IgD-negative memory B cell (primary cell): ENCODE measurements at regions not wholly inside any gene's neighbourhood (a gene's known extent, or its start where the extent isn't known, plus 50 kb on each side); places are given as distances from the start of the nearest gene placed in this dataset.
"Not testable (repeated sequence)": the region's sequence is repeated elsewhere in the genome, so short reads cannot be mapped to it uniquely, and the experiment has no call there.

Experiments used
- H3K27ac Mint-ChIP-seq, 3 donors: one replicate each; pipeline ENCODE4 v1.8.0; 2020 to 2022; ENCODE audit warnings: mild to moderate bottlenecking in 3 of 3, mixed read lengths in 3 of 3, moderate library complexity in 1 of 3
- H3K27me3 Mint-ChIP-seq: one replicate; pipeline ENCODE4 v1.8.0; 2021; ENCODE audit warnings: mixed read lengths
- H3K36me3 Mint-ChIP-seq: one replicate; pipeline ENCODE4 v1.8.0; 2020; ENCODE audit warnings: mild to moderate bottlenecking, mixed read lengths
- H3K4me1 Mint-ChIP-seq, 3 donors: one replicate each; pipeline ENCODE4 v1.8.0; 2020 to 2022; ENCODE audit warnings: mixed read lengths in 3 of 3, mild to moderate bottlenecking in 1 of 3
- H3K4me3 Mint-ChIP-seq, 4 donors: one replicate each; pipeline ENCODE4 v1.8.0; 2020 to 2022; ENCODE audit warnings: mild to moderate bottlenecking in 4 of 4, mixed read lengths in 4 of 4, moderate library complexity in 3 of 4
- H3K9me3 Mint-ChIP-seq, 3 donors: one replicate each; pipeline ENCODE4 v1.8.0; 2020 to 2021; ENCODE audit warnings: mixed read lengths in 3 of 3, mild to moderate bottlenecking in 1 of 3

DNA sequence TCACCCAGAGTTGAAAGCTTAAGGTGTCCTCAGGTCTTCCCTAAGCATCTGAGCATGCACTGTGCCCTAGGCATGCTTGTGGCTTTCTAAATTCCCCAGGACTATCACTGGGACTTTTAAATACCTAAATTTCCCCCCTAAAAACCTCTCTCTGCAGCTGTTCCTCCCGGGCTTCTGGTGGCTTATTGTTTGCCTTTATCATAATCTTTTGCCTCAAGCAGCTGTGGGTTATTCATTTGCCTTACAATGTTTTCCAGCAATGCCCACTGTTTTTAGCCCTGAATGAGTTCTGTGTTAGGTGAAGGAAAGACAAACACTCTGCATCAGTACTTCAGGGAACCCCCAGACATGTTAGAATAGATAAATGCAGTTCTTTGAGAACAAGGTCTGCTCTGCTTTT lies 455.0 kb downstream of the ZIC3 start:
- no peaks in the 10 kb centered on the region for H3K9me3 Mint-ChIP-seq
- no peaks in the 10 kb centered on the region for H3K27me3 Mint-ChIP-seq
- no peak overlapping the region for H3K27ac Mint-ChIP-seq
- H3K36me3 Mint-ChIP-seq, result no peaks in the 10 kb centered on the region
- no peak overlapping the region for H3K4me3 Mint-ChIP-seq
- no peaks in the 10 kb centered on the region for H3K4me1 Mint-ChIP-seq

DNA sequence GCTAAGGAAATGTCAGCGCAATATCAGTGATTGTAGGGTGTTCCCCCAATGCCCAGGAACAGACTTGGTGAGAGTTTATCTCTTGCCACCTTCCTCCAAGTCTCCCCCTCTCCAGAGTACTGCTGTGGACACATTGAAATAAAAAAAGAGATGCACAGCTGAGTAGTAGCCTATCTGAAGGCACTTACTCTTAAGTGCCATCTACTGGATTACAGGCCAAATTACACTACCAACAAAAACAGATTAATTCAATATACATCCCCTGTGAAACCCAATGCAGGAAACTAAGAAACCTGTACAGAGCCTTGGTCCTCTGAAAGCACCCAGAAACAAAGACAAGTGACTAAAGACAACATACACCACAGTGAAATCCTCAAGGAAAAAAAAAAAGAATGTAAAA lies 460.3 kb downstream of the ZIC3 start:
- H3K4me1 Mint-ChIP-seq, result no peaks in the 10 kb centered on the region
- H3K27me3 Mint-ChIP-seq, result no peaks in the 10 kb centered on the region
- no peak overlapping the region for H3K4me3 Mint-ChIP-seq
- H3K27ac Mint-ChIP-seq, result no peak overlapping the region
- H3K9me3 Mint-ChIP-seq, result no peaks in the 10 kb centered on the region
- no peaks in the 10 kb centered on the region for H3K36me3 Mint-ChIP-seq

DNA sequence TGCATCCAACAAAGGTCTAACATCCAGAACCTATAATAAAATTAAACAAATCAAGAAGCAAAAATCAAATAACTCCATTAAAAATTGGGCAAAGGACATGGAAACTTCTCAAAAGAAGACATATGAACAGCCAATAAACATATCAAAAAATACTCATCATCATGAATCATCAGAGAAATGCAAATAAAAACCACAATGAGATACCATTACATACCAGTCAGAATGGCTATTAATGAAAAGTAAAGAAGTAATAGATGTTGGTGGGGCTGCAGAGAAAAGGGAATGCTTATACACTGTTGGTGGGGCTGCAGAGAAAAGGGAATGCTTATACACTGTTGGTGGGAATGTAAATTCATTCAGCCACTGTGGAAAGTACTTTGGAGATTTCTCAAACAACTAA lies 465.8 kb downstream of the ZIC3 start:
- H3K27ac Mint-ChIP-seq, result no peak overlapping the region
- H3K9me3 Mint-ChIP-seq, result no peaks in the 10 kb centered on the region
- peaks cover 3% of the 10 kb centered on the region for H3K27me3 Mint-ChIP-seq
- no peak overlapping the region for H3K4me3 Mint-ChIP-seq
- no peaks in the 10 kb centered on the region for H3K36me3 Mint-ChIP-seq
- H3K4me1 Mint-ChIP-seq, result peaks cover 0 to 2% (median 0%) of the 10 kb centered on the region in 3 donors

DNA sequence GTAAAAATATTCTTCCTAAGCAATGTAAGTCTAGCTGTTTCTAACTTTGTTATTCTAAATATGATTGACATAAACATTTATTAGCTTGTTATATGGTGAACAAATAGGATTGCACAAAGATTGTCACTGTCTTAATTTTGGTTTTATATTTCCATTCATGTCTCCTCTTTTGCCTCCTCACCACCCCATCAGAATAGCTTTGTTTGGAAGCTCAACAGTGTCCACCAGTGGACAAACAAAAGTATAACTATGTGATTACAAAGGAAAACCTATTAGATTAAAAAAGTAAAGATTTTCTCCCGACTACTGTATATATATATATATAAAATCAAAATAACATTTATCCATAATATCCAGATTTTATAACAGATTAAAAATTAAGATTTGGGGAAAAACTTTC lies 468.2 kb downstream of the ZIC3 start:
- Mint-ChIP-seq H3K4me3 (no peak overlapping the region), H3K27me3 (peaks cover 3% of the 10 kb centered on the region), H3K9me3 (no peaks in the 10 kb centered on the region), H3K4me1 (peaks cover 0 to 2% (median 0%) of the 10 kb centered on the region in 3 donors), H3K36me3 (no peaks in the 10 kb centered on the region), H3K27ac (no peak overlapping the region)

DNA sequence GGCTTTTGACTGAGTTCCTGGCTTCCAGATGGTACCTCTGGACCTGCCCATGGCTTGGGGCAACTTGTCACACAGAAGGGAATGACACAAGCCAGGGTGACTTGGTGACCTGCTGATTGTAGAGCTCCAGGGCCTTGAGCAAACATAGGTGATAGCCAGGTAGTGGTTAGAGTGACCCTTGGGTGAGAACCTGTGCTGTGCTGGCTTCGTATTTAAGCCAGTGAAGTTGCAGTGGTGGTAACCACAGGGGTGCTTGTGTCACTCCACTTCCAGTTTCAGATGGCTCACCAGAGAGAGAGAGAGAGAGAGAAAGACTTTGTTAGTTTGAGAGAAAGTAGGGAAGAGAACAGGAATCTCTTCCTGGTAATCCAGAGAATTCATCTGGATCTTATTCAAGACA lies 471.6 kb downstream of the ZIC3 start:
- no peaks in the 10 kb centered on the region for H3K36me3 Mint-ChIP-seq
- no peaks in the 10 kb centered on the region for H3K27me3 Mint-ChIP-seq
- no peaks in the 10 kb centered on the region for H3K4me1 Mint-ChIP-seq
- H3K4me3 Mint-ChIP-seq, result no peak overlapping the region
- peaks cover 0 to 6% (median 2%) of the 10 kb centered on the region in 3 donors for H3K9me3 Mint-ChIP-seq
- H3K27ac Mint-ChIP-seq, result peak overlapping the region in 1 of 3 donors; percentile 14

DNA sequence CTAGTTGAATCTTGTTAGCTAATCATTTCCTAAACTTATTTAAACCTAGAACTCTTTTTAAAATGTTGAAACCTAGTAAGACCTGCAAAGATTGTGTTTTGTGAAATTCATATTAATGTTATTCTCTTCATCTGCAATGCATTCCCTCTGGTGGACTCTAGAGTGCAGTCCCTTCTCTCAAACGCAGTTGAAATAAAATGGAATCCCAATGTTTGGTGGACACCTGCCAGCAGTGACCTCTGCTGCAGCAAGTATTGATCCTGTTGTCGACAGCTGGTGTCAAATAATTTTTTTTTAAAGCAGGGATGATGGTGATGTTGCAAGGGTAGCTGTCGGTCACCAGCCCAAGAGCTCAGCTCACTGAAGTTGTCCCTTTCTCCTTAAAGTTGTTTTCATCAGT lies 492.0 kb downstream of the ZIC3 start:
- Mint-ChIP-seq H3K4me3 (no peak overlapping the region), H3K4me1 (no peaks in the 10 kb centered on the region), H3K27ac (no peak overlapping the region), H3K27me3 (no peaks in the 10 kb centered on the region), H3K9me3 (peaks cover 0 to 7% (median 3%) of the 10 kb centered on the region in 3 donors), H3K36me3 (no peaks in the 10 kb centered on the region)

DNA sequence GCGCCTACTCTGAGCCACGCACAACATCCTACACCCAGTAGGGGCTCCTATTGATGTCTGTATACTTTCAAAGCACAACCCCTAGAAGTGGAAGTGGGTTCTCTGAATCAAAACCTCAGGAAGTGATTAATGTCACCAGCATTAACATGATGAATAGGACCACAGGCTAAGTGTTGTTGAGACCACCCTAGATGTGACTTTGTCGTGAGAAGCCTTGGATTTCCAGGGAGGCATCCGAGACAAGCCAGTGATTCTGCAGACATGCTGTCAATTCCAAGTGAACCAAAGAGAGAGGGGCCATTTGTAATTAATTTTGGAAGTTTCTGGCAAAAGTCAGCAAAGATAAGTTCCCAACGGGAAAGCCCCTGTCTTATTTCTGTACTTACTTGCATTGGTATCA lies 493.0 kb downstream of the ZIC3 start:
- H3K9me3 Mint-ChIP-seq, result peaks cover 0 to 5% (median 3%) of the 10 kb centered on the region in 3 donors

DNA sequence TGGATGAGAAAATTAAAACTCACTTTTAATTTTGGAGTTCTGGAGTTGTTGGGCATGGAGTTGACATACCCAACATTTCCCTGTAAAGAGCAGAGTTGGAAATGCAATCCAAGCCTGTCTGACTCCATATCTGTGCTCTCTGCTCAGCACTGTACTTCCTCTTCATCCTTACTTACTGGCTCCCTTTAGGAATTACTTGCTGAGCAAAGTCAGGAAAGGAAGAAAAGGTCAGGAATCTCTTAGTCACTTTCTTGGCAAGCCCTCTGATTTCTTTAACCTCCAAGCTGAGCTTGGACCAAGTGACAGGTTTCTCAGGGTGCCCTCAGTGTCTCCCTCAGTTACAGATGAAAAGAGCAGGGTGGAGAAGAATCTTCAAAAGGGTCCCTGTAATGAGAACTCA lies 501.5 kb downstream of the ZIC3 start:
- Mint-ChIP-seq H3K27me3 (peaks cover 2% of the 10 kb centered on the region), H3K4me3 (no peak overlapping the region), H3K27ac (no peak overlapping the region), H3K9me3 (peaks cover 3 to 6% (median 3%) of the 10 kb centered on the region in 3 donors), H3K4me1 (no peaks in the 10 kb centered on the region), H3K36me3 (no peaks in the 10 kb centered on the region)

More for the DNA sequence above, 493.0 kb downstream of the ZIC3 start:
- no peak overlapping the region for H3K4me3 Mint-ChIP-seq
- no peaks in the 10 kb centered on the region for H3K36me3 Mint-ChIP-seq
- no peaks in the 10 kb centered on the region for H3K27me3 Mint-ChIP-seq
- no peak overlapping the region for H3K27ac Mint-ChIP-seq
- no peaks in the 10 kb centered on the region for H3K4me1 Mint-ChIP-seq

DNA sequence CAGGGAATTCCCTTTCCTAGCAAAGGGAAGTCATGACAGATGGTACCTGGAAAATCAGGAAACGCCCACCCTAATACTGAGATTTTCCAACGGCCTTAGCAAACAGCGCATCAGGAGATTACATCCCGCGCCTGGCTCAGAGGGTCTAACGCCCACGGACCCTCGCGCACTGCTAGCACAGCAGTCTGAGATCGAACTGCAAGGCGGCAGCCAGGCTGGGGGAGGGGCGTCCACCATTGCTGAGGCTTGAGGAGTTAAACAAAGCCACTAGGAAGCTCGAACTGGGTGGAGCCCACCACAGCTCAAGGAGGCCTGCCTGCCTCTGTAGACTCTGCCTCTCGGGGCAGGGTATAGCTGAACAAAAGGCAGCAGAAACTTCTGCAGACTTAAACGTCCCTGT lies 507.7 kb downstream of the ZIC3 start:
- H3K9me3 Mint-ChIP-seq, result peaks cover 2 to 3% (median 3%) of the 10 kb centered on the region in 3 donors
- H3K4me1 Mint-ChIP-seq, result no peaks in the 10 kb centered on the region
- no peaks in the 10 kb centered on the region for H3K27me3 Mint-ChIP-seq
- no peak overlapping the region for H3K4me3 Mint-ChIP-seq
- H3K27ac Mint-ChIP-seq, result no peak overlapping the region
- H3K36me3 Mint-ChIP-seq, result no peaks in the 10 kb centered on the region

DNA sequence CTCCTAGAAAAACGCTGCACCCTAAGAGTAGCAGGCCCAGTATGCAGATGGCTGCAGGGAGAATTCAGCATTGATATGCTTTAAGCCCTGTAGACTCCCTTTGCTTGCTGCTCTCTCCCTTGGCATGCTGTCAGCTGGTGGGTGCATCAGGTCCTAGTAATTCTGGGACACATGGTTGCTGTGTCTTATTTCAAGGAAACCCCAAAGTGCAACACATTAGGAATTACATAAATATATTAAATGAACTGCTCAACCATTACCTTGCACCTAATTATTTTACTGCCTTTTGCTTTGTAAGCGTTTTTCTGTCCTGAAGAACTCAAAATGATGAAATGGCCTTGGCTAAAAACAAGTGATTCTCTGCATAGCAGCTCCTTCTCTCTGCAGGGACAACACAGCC lies 516.3 kb downstream of the ZIC3 start:
- H3K27ac Mint-ChIP-seq, result no peak overlapping the region

DNA sequence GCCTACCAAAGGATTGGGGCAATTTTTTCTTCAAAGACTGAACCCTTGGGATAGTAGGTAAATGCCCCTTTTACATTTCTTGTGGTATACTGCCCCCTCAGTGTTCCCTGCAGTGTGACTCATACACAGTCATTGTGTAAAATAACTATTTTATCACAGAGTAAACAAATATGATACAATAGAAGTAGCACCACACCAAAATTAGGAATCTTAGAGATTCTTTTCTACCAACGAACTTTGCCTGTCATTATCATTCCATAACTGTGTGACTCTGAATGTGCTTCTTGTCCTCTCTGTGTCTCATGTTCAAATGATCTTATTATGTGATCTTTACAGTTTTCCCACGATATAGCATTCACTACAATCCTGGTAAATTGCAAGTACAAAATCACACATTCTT lies 517.0 kb downstream of the ZIC3 start:
- Mint-ChIP-seq H3K9me3 (peaks cover 0 to 3% (median 0%) of the 10 kb centered on the region in 3 donors), H3K4me3 (no peak overlapping the region)

More for the DNA sequence above, 516.3 kb downstream of the ZIC3 start:
- Mint-ChIP-seq H3K4me1 (no peaks in the 10 kb centered on the region), H3K36me3 (no peaks in the 10 kb centered on the region), H3K4me3 (no peak overlapping the region), H3K9me3 (peaks cover 0 to 3% (median 0%) of the 10 kb centered on the region in 3 donors), H3K27me3 (no peaks in the 10 kb centered on the region)

DNA sequence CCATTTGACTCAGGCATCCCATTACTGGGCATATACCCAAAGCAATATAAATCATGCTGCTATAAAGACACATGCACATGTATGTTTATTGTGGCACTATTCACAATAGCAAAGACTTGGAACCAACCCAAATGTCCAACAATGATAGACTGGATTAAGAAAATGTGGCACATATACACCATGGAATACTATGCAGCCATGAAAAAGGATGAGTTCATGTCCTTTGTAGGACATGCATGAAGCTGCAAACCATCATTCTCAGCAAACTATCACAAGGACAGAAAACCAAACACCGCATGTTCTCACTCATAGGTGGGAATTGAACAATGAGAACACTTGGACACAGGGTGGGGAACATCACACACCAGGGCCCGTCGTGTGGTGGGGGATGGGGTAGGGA lies 545.0 kb downstream of the ZIC3 start:
- not testable (repeated sequence) for H3K4me3 Mint-ChIP-seq, H3K27me3 Mint-ChIP-seq, H3K36me3 Mint-ChIP-seq, H3K4me1 Mint-ChIP-seq, H3K9me3 Mint-ChIP-seq, H3K27ac Mint-ChIP-seq

More for the DNA sequence above, 517.0 kb downstream of the ZIC3 start:
- no peaks in the 10 kb centered on the region for H3K36me3 Mint-ChIP-seq
- no peaks in the 10 kb centered on the region for H3K27me3 Mint-ChIP-seq
- H3K27ac Mint-ChIP-seq, result no peak overlapping the region
- H3K4me1 Mint-ChIP-seq, result no peaks in the 10 kb centered on the region

DNA sequence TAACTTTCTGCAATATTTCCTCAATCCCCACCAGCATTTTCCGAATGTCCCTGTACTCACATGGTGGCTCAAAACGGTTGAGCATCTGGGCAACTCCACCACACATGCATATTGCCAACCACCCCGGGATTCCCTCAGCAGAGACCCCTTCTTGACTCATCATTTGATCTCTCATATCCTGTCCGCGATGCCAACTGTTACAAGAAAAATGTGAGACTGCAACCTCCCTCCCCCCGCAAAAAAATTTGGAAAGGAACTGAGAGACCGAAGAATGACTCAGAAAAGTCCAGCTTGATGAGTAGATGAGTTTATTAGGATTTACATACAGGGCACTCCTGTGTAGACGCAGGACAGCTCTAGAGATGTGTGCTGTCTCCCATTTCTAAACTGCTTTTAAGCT lies 561.4 kb downstream of the ZIC3 start:
- no peaks in the 10 kb centered on the region for H3K4me1 Mint-ChIP-seq
- H3K27ac Mint-ChIP-seq, result no peak overlapping the region
- H3K36me3 Mint-ChIP-seq, result no peaks in the 10 kb centered on the region
- H3K4me3 Mint-ChIP-seq, result no peak overlapping the region
- peaks cover 1% of the 10 kb centered on the region for H3K27me3 Mint-ChIP-seq
- H3K9me3 Mint-ChIP-seq, result no peaks in the 10 kb centered on the region

DNA sequence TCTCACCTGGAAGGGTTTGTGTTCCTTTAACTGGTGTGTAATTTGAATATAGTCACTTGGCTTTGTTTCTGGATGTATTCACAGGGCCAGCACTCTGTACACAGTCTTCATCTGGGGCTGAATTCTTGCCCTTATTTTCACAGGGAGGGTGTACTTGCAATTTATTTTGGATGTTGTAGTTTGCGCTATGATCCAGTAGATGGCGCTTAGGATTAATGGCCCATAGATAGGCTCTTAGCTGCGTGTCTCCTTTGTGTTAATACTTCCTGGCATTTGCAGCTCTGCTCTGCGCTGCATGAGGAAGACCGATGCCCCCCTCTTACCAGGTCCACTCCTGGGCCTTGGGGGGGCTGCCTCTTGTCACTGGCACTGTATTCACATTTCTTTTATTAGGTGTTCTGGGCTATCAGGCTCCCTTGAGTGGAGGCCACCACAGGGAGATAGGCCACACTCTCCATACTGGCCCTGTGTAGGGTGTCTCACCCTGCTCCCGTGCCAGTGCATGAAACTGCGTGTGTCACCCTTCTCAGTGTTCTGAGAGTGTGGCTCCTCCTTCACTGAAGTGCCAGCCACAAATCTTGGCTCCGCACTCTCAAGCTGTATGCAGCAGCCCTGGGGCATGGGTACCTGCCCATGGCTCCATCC lies 562.2 kb downstream of the ZIC3 start:
- no peaks in the 10 kb centered on the region for H3K4me1 Mint-ChIP-seq
- no peak overlapping the region for H3K27ac Mint-ChIP-seq
- no peaks in the 10 kb centered on the region for H3K9me3 Mint-ChIP-seq

DNA sequence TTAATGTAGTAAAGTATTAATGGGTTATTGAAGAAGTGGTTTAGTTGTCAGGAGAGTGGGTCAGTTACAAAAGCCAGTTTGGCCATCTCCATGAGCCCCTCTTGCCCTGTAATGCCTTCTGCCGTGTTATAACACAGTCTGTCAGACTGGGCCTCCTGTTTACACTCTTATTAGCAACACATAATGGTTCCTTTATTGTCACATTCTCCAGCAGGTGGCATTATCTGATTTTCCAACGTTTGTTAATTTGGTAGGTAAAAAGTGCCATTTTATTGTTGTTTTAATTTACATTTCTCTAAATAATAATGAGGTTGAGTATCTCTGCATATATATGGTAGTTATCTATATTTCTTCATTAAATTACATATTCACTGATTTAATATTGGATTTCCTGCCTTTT lies 560.8 kb downstream of the FGF13 start:
- Mint-ChIP-seq H3K4me3 (no peak overlapping the region), H3K9me3 (peaks cover 0 to 2% (median 0%) of the 10 kb centered on the region in 3 donors), H3K36me3 (no peaks in the 10 kb centered on the region)

More for the DNA sequence above, 562.2 kb downstream of the ZIC3 start:
- no peaks in the 10 kb centered on the region for H3K36me3 Mint-ChIP-seq
- H3K4me3 Mint-ChIP-seq, result no peak overlapping the region
- H3K27me3 Mint-ChIP-seq, result peaks cover 1% of the 10 kb centered on the region

DNA sequence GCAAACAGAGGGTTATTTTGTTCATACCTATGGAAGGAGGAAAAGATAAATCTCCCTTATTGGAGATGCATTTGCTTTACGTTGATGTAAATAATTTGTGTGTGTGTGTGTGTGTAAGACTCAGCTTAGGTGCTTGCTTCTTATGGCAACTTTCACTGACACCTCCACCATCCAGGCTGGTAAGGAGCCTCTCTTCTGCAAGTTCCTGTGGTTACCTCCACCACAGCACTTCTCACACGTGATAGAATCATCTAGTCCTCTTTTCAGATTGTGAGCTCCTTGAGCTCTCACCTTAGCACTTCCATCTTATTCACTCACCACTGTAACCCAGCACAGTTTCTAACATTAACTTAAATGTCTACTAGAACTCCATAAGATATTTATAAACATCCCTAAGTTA lies 553.7 kb downstream of the FGF13 start:
- Mint-ChIP-seq H3K9me3 (peaks cover 0 to 3% (median 0%) of the 10 kb centered on the region in 3 donors), H3K4me3 (no peak overlapping the region), H3K27me3 (no peaks in the 10 kb centered on the region), H3K27ac (no peak overlapping the region), H3K4me1 (no peaks in the 10 kb centered on the region), H3K36me3 (no peaks in the 10 kb centered on the region)

More for the DNA sequence above, 560.8 kb downstream of the FGF13 start:
- no peaks in the 10 kb centered on the region for H3K27me3 Mint-ChIP-seq
- no peaks in the 10 kb centered on the region for H3K4me1 Mint-ChIP-seq
- H3K27ac Mint-ChIP-seq, result no peak overlapping the region
